OCI-LY1 (cell line): ENCODE measurements at regions not wholly inside any gene's neighbourhood (a gene's known extent, or its start where the extent isn't known, plus 50 kb on each side); places are given as distances from the start of the nearest gene placed in this dataset.

Source experiments
- CTCF ChIP-seq: fragments of 200-600 bp; sonication (generic), shearing (Covaris generic); IDR thresholded peaks from 2 replicates; pipeline ENCODE4 v1.5.1; 2017; ENCODE audit warnings: mild to moderate bottlenecking, antibody characterized with exemption, low read length, moderate library complexity, mixed read lengths
- EZH2 ChIP-seq: fragments of 200-600 bp; sonication (generic), shearing (Covaris generic); IDR thresholded peaks from 2 replicates; pipeline ENCODE4 v1.8.0; 2017; ENCODE audit warnings: borderline replicate concordance, mixed run types, mild to moderate bottlenecking, antibody characterized with exemption, low read length, moderate library complexity, mixed read lengths

GRCh38 chr3:194780706-194781105 is 95.0 kb downstream of the FAM43A start:
- no peak for TF ChIP-seq CTCF
- TF ChIP-seq EZH2: no peak
